Peyer's patch (tissue), 4 donors: ENCODE measurements at regions not wholly inside any gene's neighbourhood (a gene's known extent, or its start where the extent isn't known, plus 50 kb on each side); places are given as distances from the start of the nearest gene placed in this dataset.

Experiments
- POLR2A ChIP-seq, 2 donors: fragments of 450-650 bp; IDR thresholded peaks; one replicate each; pipeline ENCODE4 v1.5.1; 2017; ENCODE audit warnings: antibody characterized with exemption in 2 of 2, mild to moderate bottlenecking in 2 of 2, moderate library complexity in 2 of 2
- TF ChIP-seq, protein P1 (sequence below), 6 experiments: fragments of 450-650 bp in 4 of 6; fragments of 200-600 bp in 2 of 6; sonication (generic) in 1 of 6; IDR thresholded peaks; one replicate each; pipeline ENCODE4 v1.5.1; 2017 to 2019; ENCODE audit warnings: antibody characterized with exemption in 6 of 6, mild to moderate bottlenecking in 3 of 6, moderate library complexity in 1 of 6

DNA sequence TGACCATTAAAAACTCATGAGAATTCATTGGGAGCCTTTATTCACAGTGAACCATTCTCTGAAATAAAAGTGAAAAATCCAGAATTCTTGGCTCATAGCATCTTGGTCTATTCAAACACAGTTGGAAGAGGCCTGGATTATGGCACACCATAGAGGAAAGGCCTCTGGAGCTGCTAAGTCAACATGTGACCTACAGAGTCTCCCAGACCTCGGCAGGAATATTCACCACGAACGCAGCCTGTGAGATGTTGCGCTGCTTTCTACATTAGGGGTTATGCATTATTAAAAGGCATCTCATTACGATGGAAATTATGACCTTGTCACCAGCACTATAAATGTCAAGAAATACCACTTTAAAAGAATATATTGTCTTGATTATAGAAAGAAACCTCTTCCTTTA lies 132.6 kb downstream of the EFNB2 start:
- TF ChIP-seq POLR2A (IDR thresholded peaks at IDR 0.05): no peak
- TF ChIP-seq, protein P1, sequence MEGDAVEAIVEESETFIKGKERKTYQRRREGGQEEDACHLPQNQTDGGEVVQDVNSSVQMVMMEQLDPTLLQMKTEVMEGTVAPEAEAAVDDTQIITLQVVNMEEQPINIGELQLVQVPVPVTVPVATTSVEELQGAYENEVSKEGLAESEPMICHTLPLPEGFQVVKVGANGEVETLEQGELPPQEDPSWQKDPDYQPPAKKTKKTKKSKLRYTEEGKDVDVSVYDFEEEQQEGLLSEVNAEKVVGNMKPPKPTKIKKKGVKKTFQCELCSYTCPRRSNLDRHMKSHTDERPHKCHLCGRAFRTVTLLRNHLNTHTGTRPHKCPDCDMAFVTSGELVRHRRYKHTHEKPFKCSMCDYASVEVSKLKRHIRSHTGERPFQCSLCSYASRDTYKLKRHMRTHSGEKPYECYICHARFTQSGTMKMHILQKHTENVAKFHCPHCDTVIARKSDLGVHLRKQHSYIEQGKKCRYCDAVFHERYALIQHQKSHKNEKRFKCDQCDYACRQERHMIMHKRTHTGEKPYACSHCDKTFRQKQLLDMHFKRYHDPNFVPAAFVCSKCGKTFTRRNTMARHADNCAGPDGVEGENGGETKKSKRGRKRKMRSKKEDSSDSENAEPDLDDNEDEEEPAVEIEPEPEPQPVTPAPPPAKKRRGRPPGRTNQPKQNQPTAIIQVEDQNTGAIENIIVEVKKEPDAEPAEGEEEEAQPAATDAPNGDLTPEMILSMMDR (IDR thresholded peaks at IDR 0.05): no peak
